B cell (primary cell): ENCODE measurements at regions not wholly inside any gene's neighbourhood (a gene's known extent, or its start where the extent isn't known, plus 50 kb on each side); places are given as distances from the start of the nearest gene placed in this dataset.

Source experiments
- EZH2 ChIP-seq: IDR thresholded peaks from 2 replicates; pipeline ENCODE4 v1.6.1; 2012; ENCODE audit warnings: borderline replicate concordance, low read depth, mild to moderate bottlenecking, moderate library complexity, low read length; ENCODE audit not compliant: insufficient read depth, poor library complexity, severe bottlenecking
- TF ChIP-seq, protein P1 (sequence below): fragments of 200-600 bp; IDR thresholded peaks from one replicate; pipeline ENCODE4 v1.8.0; 2022; ENCODE audit warnings: antibody characterized with exemption, mild to moderate bottlenecking

- TF ChIP-seq, protein P1, sequence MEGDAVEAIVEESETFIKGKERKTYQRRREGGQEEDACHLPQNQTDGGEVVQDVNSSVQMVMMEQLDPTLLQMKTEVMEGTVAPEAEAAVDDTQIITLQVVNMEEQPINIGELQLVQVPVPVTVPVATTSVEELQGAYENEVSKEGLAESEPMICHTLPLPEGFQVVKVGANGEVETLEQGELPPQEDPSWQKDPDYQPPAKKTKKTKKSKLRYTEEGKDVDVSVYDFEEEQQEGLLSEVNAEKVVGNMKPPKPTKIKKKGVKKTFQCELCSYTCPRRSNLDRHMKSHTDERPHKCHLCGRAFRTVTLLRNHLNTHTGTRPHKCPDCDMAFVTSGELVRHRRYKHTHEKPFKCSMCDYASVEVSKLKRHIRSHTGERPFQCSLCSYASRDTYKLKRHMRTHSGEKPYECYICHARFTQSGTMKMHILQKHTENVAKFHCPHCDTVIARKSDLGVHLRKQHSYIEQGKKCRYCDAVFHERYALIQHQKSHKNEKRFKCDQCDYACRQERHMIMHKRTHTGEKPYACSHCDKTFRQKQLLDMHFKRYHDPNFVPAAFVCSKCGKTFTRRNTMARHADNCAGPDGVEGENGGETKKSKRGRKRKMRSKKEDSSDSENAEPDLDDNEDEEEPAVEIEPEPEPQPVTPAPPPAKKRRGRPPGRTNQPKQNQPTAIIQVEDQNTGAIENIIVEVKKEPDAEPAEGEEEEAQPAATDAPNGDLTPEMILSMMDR: no peak
- TF ChIP-seq EZH2: no peak
These were observed 440.8 kb upstream of the SALL3 start for GRCh38 chr18:78538669-78539440.
